GM12864 (cell line): ENCODE measurements at regions not wholly inside any gene's neighbourhood (a gene's known extent, or its start where the extent isn't known, plus 50 kb on each side); places are given as distances from the start of the nearest gene placed in this dataset.

Source experiments
- DNase-seq: peaks from one replicate; pipeline ENCODE4 v3.0.0-alpha.2; 2011; ENCODE audit warnings: low read depth
- H3K4me3 ChIP-seq: 2 replicates; pipeline ENCODE4 v1.5.1; 2011; ENCODE audit warnings: mild to moderate bottlenecking, low read depth, low read length, control low read depth
- CTCF ChIP-seq: IDR thresholded peaks from 2 replicates; pipeline ENCODE4 v1.5.1; 2011; ENCODE audit warnings: low read depth, mild to moderate bottlenecking, moderate library complexity, low read length, control low read depth, inconsistent platforms; ENCODE audit errors: missing control alignments

DNA sequence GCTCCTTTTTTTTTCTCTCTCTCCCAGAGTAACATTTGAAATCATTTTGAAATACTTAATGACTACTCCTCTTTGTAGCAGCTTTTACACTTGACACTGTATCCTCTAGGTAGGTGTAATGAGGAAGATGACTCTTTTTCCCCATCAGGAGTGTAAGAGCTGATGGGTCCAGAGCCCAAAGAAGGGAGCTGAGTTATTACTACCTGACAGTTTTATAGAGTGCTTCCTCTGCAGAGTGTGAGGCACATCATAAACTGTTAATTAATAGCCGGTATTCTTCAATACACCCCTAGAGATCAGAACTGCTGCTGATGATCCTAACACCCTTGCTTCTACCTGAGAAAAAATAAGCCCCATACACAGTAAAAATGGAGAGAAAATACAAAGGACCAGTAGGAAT lies 279.8 kb upstream of the SEMA3A start:
- DNase-seq = no peak
- no peak overlapping the region for H3K4me3 ChIP-seq
- no peak for TF ChIP-seq CTCF

- no peak overlapping the region for H3K4me3 ChIP-seq
- no peak for DNase-seq
- TF ChIP-seq CTCF = no peak
These were observed 277.0 kb upstream of the SEMA3A start for GRCh38 chr7:84471576-84471975.

DNA sequence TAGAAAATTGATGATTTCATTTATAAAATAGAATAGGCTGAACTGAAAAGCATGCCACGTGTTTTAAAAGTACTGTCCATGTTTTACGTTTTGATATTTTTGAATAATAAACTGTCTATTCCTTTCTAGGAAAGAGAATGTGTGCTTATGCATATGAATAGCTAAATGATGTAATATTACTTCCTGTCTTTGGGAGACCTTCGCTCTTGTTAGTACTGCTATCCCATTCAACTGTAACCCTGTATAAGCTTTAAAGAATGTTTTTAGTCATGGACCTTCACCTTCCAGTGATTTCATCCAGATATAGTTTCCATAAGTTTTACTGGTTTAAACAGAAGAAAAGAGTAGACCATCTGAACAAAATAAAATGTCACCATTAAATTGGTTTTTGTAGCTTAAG lies 274.4 kb upstream of the SEMA3A start:
- no peak overlapping the region for H3K4me3 ChIP-seq
- no peak for DNase-seq
- TF ChIP-seq CTCF = no peak

DNA sequence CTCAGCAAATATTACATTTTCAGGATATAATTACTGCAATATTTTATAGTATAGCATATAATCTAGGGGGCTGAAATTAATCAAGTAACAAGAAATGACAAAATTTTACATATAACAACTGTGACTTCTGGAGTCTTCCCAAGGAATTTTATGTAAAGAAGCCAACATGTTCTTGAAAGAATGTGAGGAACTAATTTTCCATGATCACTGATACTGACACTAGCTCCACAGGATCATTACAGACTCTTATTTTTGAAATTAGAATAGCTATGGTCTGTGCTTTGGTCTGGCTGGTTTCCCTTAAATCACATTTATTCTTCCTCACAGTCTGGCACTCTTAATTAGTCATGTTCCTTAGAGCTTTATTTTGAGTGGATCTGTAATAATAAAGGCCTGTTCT lies 267.7 kb upstream of the SEMA3A start:
- DNase-seq = no peak
- no peak overlapping the region for H3K4me3 ChIP-seq
- no peak for TF ChIP-seq CTCF

DNA sequence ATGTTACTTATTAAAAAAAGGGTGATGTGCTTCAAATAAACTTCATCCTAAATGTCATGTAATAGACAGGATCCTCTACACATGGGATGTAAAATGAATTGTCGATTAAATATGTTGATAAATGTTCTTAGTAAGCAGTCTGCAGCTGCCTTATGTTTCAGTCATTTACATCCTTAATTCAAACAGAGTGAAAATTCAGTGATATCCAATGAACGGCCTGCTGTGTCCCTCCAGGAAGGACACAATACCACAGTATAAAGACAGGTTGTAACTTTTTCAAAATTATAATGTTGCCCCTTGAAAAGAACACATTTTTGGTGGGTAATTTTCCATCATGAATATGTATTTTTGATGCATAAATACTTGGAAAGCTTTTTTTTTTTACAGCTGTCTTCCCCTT lies 266.5 kb upstream of the SEMA3A start:
- H3K4me3 ChIP-seq = no peak overlapping the region
- TF ChIP-seq CTCF = no peak
- DNase-seq = no peak

- no peak overlapping the region for H3K4me3 ChIP-seq
- no peak for TF ChIP-seq CTCF
- DNase-seq = no peak
These were observed 261.2 kb upstream of the SEMA3A start for GRCh38 chr7:84455788-84456187.

DNA sequence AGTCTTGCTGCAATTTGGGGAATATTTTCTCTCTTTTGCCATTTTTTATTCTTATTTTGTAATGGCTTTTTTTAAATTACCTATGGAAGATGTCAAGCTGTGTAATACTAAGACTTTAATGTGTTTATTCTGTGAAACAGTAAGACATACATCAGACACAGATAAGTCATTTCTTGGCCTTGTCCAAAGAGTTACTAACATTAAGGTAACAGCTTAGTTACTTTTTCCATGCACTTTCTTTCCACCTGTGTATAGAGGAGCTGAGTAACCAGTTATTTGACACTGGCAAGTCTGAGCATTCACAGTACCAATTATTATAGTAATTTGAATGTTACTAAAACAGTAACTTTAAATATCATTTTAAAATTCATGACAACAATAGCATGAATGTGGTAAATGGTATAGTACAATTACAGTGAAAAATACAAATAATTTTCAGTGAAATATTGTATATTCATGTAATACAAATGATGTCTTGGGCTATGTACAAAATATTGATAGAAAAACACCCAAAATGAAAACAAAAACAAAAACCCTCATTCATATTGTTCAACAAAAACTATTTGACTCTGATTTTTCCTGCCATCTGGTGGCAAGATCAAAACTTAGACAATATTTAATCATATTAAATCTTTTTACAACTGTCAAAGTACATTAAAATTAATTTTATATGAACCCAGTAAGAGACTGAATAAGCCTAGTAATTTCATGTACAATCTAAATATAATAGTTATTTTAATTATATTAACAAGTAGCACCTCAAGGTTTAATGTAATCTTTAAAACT lies 259.8 kb upstream of the SEMA3A start:
- H3K4me3 ChIP-seq = no peak overlapping the region
- no peak for TF ChIP-seq CTCF
- DNase-seq = no peak
